ENCODE measurements at regions not wholly inside any gene's neighbourhood (a gene's known extent, or its start where the extent isn't known, plus 50 kb on each side); places are given as distances from the start of the nearest gene placed in this dataset.

DNA sequence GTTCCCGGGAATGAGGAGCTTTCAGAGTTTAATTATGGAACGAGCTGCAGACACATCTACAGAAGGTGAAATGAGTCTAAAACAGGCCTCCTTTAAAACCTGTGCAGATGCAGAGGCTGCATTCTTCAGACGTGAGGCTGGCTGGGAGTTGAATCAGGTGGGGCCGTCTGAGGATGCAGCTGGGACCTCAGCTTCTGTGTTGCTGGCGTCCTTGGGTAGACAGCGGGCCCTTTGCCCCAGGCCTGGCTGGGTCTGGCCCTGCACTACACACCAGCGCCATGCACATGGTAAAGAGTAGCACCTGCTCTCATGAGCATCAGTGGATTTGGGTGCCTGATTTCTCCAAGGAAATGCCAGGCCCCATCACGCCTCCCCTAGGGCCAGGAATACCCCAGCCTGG is 67.3 kb downstream of the TMEM18 start:
- TF ChIP-seq MYB (IDR thresholded peaks at IDR 0.05; ENCODE audit: borderline replicate concordance, low read depth, low read length) = no peak
- TF ChIP-seq, protein P1, sequence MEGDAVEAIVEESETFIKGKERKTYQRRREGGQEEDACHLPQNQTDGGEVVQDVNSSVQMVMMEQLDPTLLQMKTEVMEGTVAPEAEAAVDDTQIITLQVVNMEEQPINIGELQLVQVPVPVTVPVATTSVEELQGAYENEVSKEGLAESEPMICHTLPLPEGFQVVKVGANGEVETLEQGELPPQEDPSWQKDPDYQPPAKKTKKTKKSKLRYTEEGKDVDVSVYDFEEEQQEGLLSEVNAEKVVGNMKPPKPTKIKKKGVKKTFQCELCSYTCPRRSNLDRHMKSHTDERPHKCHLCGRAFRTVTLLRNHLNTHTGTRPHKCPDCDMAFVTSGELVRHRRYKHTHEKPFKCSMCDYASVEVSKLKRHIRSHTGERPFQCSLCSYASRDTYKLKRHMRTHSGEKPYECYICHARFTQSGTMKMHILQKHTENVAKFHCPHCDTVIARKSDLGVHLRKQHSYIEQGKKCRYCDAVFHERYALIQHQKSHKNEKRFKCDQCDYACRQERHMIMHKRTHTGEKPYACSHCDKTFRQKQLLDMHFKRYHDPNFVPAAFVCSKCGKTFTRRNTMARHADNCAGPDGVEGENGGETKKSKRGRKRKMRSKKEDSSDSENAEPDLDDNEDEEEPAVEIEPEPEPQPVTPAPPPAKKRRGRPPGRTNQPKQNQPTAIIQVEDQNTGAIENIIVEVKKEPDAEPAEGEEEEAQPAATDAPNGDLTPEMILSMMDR (IDR thresholded peaks at IDR 0.05 in 2 of 3, conservative IDR thresholded peaks at IDR 0.05 in 1 of 3; ENCODE audit: control insufficient read depth in 2 of 3, extremely low read depth in 1 of 3, insufficient read depth in 1 of 3, low read depth in 3 of 3, low read length in 3 of 3) = no peak

Measured in GM12878 (cell line).